Loucy (cell line): ENCODE measurements at regions not wholly inside any gene's neighbourhood (a gene's known extent, or its start where the extent isn't known, plus 50 kb on each side); places are given as distances from the start of the nearest gene placed in this dataset.

Source experiments
- CTCF ChIP-seq: fragments of 200-600 bp; sonication (generic); conservative IDR thresholded peaks from 2 replicates; pipeline ENCODE4 v1.5.1; 2014; ENCODE audit warnings: mild to moderate bottlenecking, antibody characterized with exemption, low read length
- EZH2phosphoT487 ChIP-seq: fragments of 200-600 bp; IDR thresholded peaks from 2 replicates; pipeline ENCODE4 v1.6.1; 2018; ENCODE audit warnings: antibody characterized with exemption, mild to moderate bottlenecking, moderate library complexity, borderline replicate concordance

GRCh38 chr4:13240066-13240465 lies 244.1 kb downstream of the RAB28 start:
- TF ChIP-seq CTCF: no peak
- no peak for TF ChIP-seq EZH2phosphoT487
